H1 (cell line): ENCODE measurements at regions not wholly inside any gene's neighbourhood (a gene's known extent, or its start where the extent isn't known, plus 50 kb on each side); places are given as distances from the start of the nearest gene placed in this dataset.

ENCODE experiments used
- CTCF ChIA-PET: fragments of 300-600 bp; sonication (Branson Sonifier 250); formaldehyde crosslinking; loops from one replicate; lab custom pipeline; 2021; ENCODE audit not compliant: partially characterized antibody; lab: Charles Lee
- POLR2A ChIA-PET: fragments of 300-600 bp; sonication (Branson Sonifier 250); formaldehyde crosslinking; loops from one replicate; lab custom pipeline; 2021; ENCODE audit warnings: inconsistent platforms; ENCODE audit not compliant: partially characterized antibody; lab: Charles Lee
- DNase-seq, 2 experiments: peaks; one replicate each; pipeline versions ENCODE4 v3.0.0 to v3.0.0-alpha.2; 2010 to 2022; ENCODE audit warnings: low spot score in 2 of 2, low read depth in 1 of 2, mixed read lengths in 1 of 2
- FAIRE-seq: peaks from 2 replicates; lab custom pipeline; 2011; peaks lifted over from hg19 to GRCh38; lab: Jason Lieb, UNC
- H2AFZ ChIP-seq: 2 replicates; pipeline ENCODE4 v1.8.1; 2012; ENCODE audit warnings: low read length, inconsistent platforms
- H2AK5ac ChIP-seq: 2 replicates; pipeline ENCODE4 v1.6.1; 2013; ENCODE audit warnings: low read depth, low read length
- H2BK120ac ChIP-seq: replicated peaks from 2 replicates; pipeline ENCODE3; 2013; ENCODE audit warnings: low read depth, low read length, inconsistent platforms
- H2BK12ac ChIP-seq: 2 replicates; pipeline ENCODE4 v1.6.1; 2013; ENCODE audit warnings: low read depth, low read length
- H2BK15ac ChIP-seq: 2 replicates; pipeline ENCODE4 v1.6.1; 2013; ENCODE audit warnings: low read length
- H2BK20ac ChIP-seq: 2 replicates; pipeline ENCODE4 v1.6.1; 2013; ENCODE audit warnings: low read length
- H2BK5ac ChIP-seq: 2 replicates; pipeline ENCODE4 v1.6.1; 2013; ENCODE audit warnings: low read depth, low read length
- H3K14ac ChIP-seq: 2 replicates; pipeline ENCODE4 v1.6.1; 2013; ENCODE audit warnings: inconsistent platforms; ENCODE audit not compliant: insufficient read length
- H3K18ac ChIP-seq: 2 replicates; pipeline ENCODE4 v1.6.1; 2013; ENCODE audit warnings: low read length; ENCODE audit errors: extremely low read depth
- H3K23ac ChIP-seq: 2 replicates; pipeline ENCODE4 v1.6.1; 2013; ENCODE audit warnings: inconsistent platforms; ENCODE audit not compliant: insufficient read length
- H3K23me2 ChIP-seq: 2 replicates; pipeline ENCODE4 v1.6.1; 2013; ENCODE audit warnings: low read depth, low read length
- H3K27ac ChIP-seq: 2 replicates; pipeline ENCODE4 v1.6.1; 2011; ENCODE audit warnings: low read depth, low read length, inconsistent platforms
- H3K27me3 ChIP-seq, 4 experiments: replicated peaks in 1 of 4; 1 replicate in 1 of 4; 2 replicates in 3 of 4; pipeline versions ENCODE4 v1.6.1 to v1.8.1; 2011 to 2013; ENCODE audit warnings: low read length in 3 of 4, mild to moderate bottlenecking in 3 of 4, inconsistent platforms in 2 of 4, mixed read lengths in 2 of 4, moderate library complexity in 1 of 4; ENCODE audit not compliant: control insufficient read depth in 3 of 4, insufficient read depth in 3 of 4; ENCODE audit errors: extremely low read depth in 1 of 4
- H3K36me3 ChIP-seq, 4 experiments: 2 replicates each; pipeline versions ENCODE4 v1.6.1 to v1.8.1; 2011 to 2013; ENCODE audit warnings: mild to moderate bottlenecking in 4 of 4, low read length in 3 of 4, moderate library complexity in 2 of 4, control low read depth in 1 of 4, inconsistent platforms in 1 of 4; ENCODE audit not compliant: insufficient read depth in 4 of 4, control insufficient read depth in 2 of 4
- H3K4ac ChIP-seq: replicated peaks from 2 replicates; pipeline ENCODE3; 2013; ENCODE audit warnings: low read length, low read depth, mixed read lengths, inconsistent platforms; ENCODE audit not compliant: insufficient read length
- H3K4me1 ChIP-seq, 4 experiments: replicated peaks in 1 of 4; 1 replicate in 1 of 4; 2 replicates in 3 of 4; pipeline versions ENCODE4 v1.6.1 to v1.8.1; 2011 to 2013; ENCODE audit warnings: low read length in 3 of 4, inconsistent platforms in 2 of 4, mixed read lengths in 1 of 4; ENCODE audit not compliant: insufficient read depth in 4 of 4, control insufficient read depth in 3 of 4
- H3K4me2 ChIP-seq, 2 experiments: 2 replicates each; pipeline versions ENCODE4 v1.6.1 to v1.8.1; 2011 to 2013; ENCODE audit warnings: low read depth in 2 of 2, low read length in 2 of 2, control low read depth in 1 of 2, inconsistent platforms in 1 of 2, mild to moderate bottlenecking in 1 of 2; ENCODE audit not compliant: insufficient read depth in 1 of 2
- H3K4me3 ChIP-seq, 4 experiments: fragments of 200-600, 300-600 bp in 1 of 4; sonication (generic), shearing (Covaris generic), sonication (Bioruptor Twin) in 1 of 4; 2 replicates each; pipeline versions ENCODE4 v1.5.1 to v1.8.1; 2011 to 2016; ENCODE audit warnings: low read length in 4 of 4, low read depth in 3 of 4, control low read depth in 2 of 4, inconsistent platforms in 2 of 4, mild to moderate bottlenecking in 2 of 4, mixed read lengths in 1 of 4, moderate library complexity in 1 of 4; ENCODE audit not compliant: insufficient read depth in 2 of 4; ENCODE audit errors: extremely low read depth in 1 of 4
- H3K56ac ChIP-seq: replicated peaks from 2 replicates; pipeline ENCODE3; 2013; ENCODE audit warnings: low read depth, mild to moderate bottlenecking, mixed read lengths, low read length, inconsistent platforms; ENCODE audit not compliant: insufficient read length
- H3K79me1 ChIP-seq: 2 replicates; pipeline ENCODE4 v1.6.1; 2013; ENCODE audit warnings: low read depth, low read length, control low read depth
- H3K79me2 ChIP-seq, 2 experiments: 2 replicates each; pipeline versions ENCODE4 v1.6.1 to v1.8.1; 2012 to 2013; ENCODE audit warnings: low read length in 2 of 2, mild to moderate bottlenecking in 2 of 2, inconsistent platforms in 1 of 2; ENCODE audit not compliant: insufficient read depth in 2 of 2, control insufficient read depth in 1 of 2
- H3K9ac ChIP-seq, 4 experiments: replicated peaks in 1 of 4; 1 replicate in 1 of 4; 2 replicates in 3 of 4; pipeline versions ENCODE4 v1.6.1 to v1.8.1; 2011 to 2013; ENCODE audit warnings: low read depth in 3 of 4, low read length in 3 of 4, control low read depth in 2 of 4, mild to moderate bottlenecking in 2 of 4, moderate library complexity in 2 of 4, inconsistent platforms in 1 of 4; ENCODE audit errors: extremely low read depth in 1 of 4
- H3K9me3 ChIP-seq, 2 experiments: 2 replicates each; pipeline versions ENCODE4 v1.6.1 to v1.8.1; 2012 to 2013; ENCODE audit warnings: mild to moderate bottlenecking in 2 of 2, moderate library complexity in 2 of 2, control low read depth in 1 of 2, inconsistent platforms in 1 of 2, low read depth in 1 of 2, low read length in 1 of 2, mixed read lengths in 1 of 2; ENCODE audit not compliant: insufficient read depth in 2 of 2
- H4K20me1 ChIP-seq, 2 experiments: replicated peaks in 1 of 2; 2 replicates each; pipeline versions ENCODE3 to v1.8.1; 2011 to 2013; ENCODE audit warnings: inconsistent platforms in 2 of 2, low read length in 2 of 2, mild to moderate bottlenecking in 1 of 2; ENCODE audit not compliant: insufficient read depth in 2 of 2, control insufficient read depth in 1 of 2
- H4K5ac ChIP-seq: 2 replicates; pipeline ENCODE4 v1.6.1; 2013; ENCODE audit warnings: low read length, low read depth, mixed read lengths, inconsistent platforms; ENCODE audit not compliant: insufficient read length
- H4K8ac ChIP-seq: 2 replicates; pipeline ENCODE4 v1.8.0; 2013; ENCODE audit warnings: mild to moderate bottlenecking, moderate library complexity, low read length, inconsistent platforms; ENCODE audit not compliant: insufficient read depth; ENCODE audit errors: extremely low read depth
- H4K91ac ChIP-seq: replicated peaks from 2 replicates; pipeline ENCODE3; 2013; ENCODE audit warnings: low read length, mixed read lengths, inconsistent platforms; ENCODE audit not compliant: insufficient read length
- BACH1 ChIP-seq: IDR thresholded peaks from 2 replicates; pipeline ENCODE4 v1.6.1; 2012; ENCODE audit warnings: low read length, improper control_type of control experiment
- JUN ChIP-seq: IDR thresholded peaks from 2 replicates; pipeline ENCODE4 v1.6.1; 2011; ENCODE audit warnings: low read depth, mild to moderate bottlenecking, improper control_type of control experiment, low read length
- JUND ChIP-seq: IDR thresholded peaks from 2 replicates; pipeline ENCODE4 v1.6.1; 2011; ENCODE audit warnings: mild to moderate bottlenecking, improper control_type of control experiment, low read length
- NRF1 ChIP-seq: IDR thresholded peaks from 2 replicates; pipeline ENCODE4 v1.6.1; 2011; ENCODE audit warnings: mild to moderate bottlenecking, low read depth, low read length, improper control_type of control experiment
- POLR2AphosphoS5 ChIP-seq: IDR thresholded peaks from 2 replicates; pipeline ENCODE4 v1.6.1; 2011; ENCODE audit warnings: low read depth, low read length
- SAP30 ChIP-seq: fragments of 300-600 bp; sonication (generic); IDR thresholded peaks from 2 replicates; pipeline ENCODE4 v1.7.1; 2012; ENCODE audit warnings: low read length, moderate library complexity, mild to moderate bottlenecking, inconsistent platforms; ENCODE audit not compliant: insufficient read depth, insufficient replicate concordance
- SP4 ChIP-seq: IDR thresholded peaks from 2 replicates; pipeline ENCODE4 v1.6.1; 2012; ENCODE audit warnings: low read length, inconsistent platforms
- TAF1 ChIP-seq: IDR thresholded peaks from 2 replicates; pipeline ENCODE4 v1.6.1; 2011; ENCODE audit warnings: mild to moderate bottlenecking, low read depth, low read length
- TAF7 ChIP-seq: optimal IDR thresholded peaks from 2 replicates; pipeline ENCODE3; 2011; ENCODE audit warnings: low read depth, mild to moderate bottlenecking, inconsistent platforms, low read length, moderate library complexity, borderline replicate concordance
- TBP ChIP-seq: IDR thresholded peaks from 2 replicates; pipeline ENCODE4 v1.6.1; 2011; ENCODE audit warnings: low read depth, low read length, improper control_type of control experiment
- TEAD4 ChIP-seq: IDR thresholded peaks from 2 replicates; pipeline ENCODE4 v1.6.1; 2012; ENCODE audit warnings: low read depth, low read length, inconsistent platforms, mixed read lengths
- ZNF274 ChIP-seq: IDR thresholded peaks from 2 replicates; pipeline ENCODE4 v1.7.0; 2012; ENCODE audit warnings: low read length, borderline replicate concordance; ENCODE audit errors: extremely low read depth
- WGBS, 2 experiments: shearing (Covaris generic) in 1 of 2; methylation state at CpG; one replicate each; pipeline versions ENCODE4 v1.1.6 to v1.1.7; 2013 to 2015; ENCODE audit warnings: low lambda C conversion rate in 2 of 2, mixed read lengths in 2 of 2, inconsistent platforms in 1 of 2, low coverage in 1 of 2, missing lambda C conversion rate in 1 of 2; ENCODE audit not compliant: insufficient replicate concordance in 2 of 2, insufficient coverage in 1 of 2, insufficient read length in 1 of 2; ENCODE audit errors: extremely low coverage in 1 of 2, missing lambda C conversion rate in 1 of 2; 5-methylcytosine and 5-hydroxymethylcytosine counted together
- TF ChIP-seq, protein P1 (sequence below): IDR thresholded peaks from 2 replicates; pipeline ENCODE4 v1.6.1; 2012; ENCODE audit warnings: inconsistent platforms

DNA sequence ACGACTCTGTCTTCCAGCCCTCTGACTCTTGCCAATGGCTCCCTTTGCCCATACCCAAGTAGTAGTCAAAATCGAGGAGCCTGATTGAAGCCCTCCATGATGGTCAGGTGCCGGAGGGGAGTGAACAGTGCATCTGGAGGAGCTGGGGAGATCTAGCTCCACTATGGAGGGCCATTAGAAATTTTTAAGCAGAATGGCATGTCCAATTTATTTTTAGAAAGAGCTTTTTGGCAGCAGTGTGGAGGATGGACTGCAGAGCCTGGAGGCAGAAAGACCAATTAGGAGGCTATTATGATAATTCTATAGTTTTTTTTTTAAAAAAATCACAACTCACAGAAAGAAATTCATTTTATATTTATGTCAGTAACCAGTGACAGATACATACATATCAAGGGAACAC is 92.7 kb upstream of the SLC7A1 start:
- POLR2A ChIA-PET = interaction anchor here (1.0 kb wide), 1 partner anchor 20 kb away, joined by 3 read pairs; no protein-coding TSS in a partner anchor
- H3K9me3 ChIP-seq = no peaks in the 10 kb centered on the region
- H3K9ac ChIP-seq = no peak overlapping the region
- no peak overlapping the region for H2AK5ac ChIP-seq
- no peak overlapping the region for H2BK20ac ChIP-seq
- no peak overlapping the region for H4K91ac ChIP-seq
- no peak overlapping the region for H3K56ac ChIP-seq
- no peak overlapping the region for H3K14ac ChIP-seq
- peaks cover 0 to 2% (median 0%) of the 10 kb centered on the region in 4 experiments; a peak in 2 of 7 replicates for H3K4me1 ChIP-seq
- H3K4ac ChIP-seq = no peak overlapping the region
- H2BK12ac ChIP-seq = no peak overlapping the region
- no peak overlapping the region for H3K23ac ChIP-seq
- H4K20me1 ChIP-seq = no peaks in the 10 kb centered on the region
- H3K4me2 ChIP-seq = no peak overlapping the region
- H3K27me3 ChIP-seq = no peaks in the 10 kb centered on the region
- H4K8ac ChIP-seq = no peak overlapping the region; the same call in 1 of the 2 replicates
- 97% methylated on average over 3 of the region's 3 CpGs; no CpG with 5 or more reads in 1 of the 2 experiments for WGBS, 2 experiments
- CTCF ChIA-PET = interaction anchor here (0.5 to 1.0 kb wide), 2 partner anchors 121 to 233 kb away, joined by 3 read pairs; no protein-coding TSS in a partner anchor
- H3K36me3 ChIP-seq = no peaks in the 10 kb centered on the region
- H2BK5ac ChIP-seq = no peak overlapping the region
- H2AFZ ChIP-seq = no peak overlapping the region
- no peak overlapping the region for H2BK15ac ChIP-seq
- no peak overlapping the region for H2BK120ac ChIP-seq
- H3K4me3 ChIP-seq = no peak overlapping the region
- H3K27ac ChIP-seq = no peak overlapping the region
- H3K18ac ChIP-seq = no peak overlapping the region
- H3K79me2 ChIP-seq = no peaks in the 10 kb centered on the region
- no peak for DNase-seq
- H3K23me2 ChIP-seq = no peaks in the 10 kb centered on the region
- no peaks in the 10 kb centered on the region for H3K79me1 ChIP-seq
- no peak for FAIRE-seq
- no peak overlapping the region for H4K5ac ChIP-seq
- TF ChIP-seq TAF7 (no peak), TBP (no peak), NRF1 (no peak), POLR2AphosphoS5 (no peak), TAF1 (no peak), JUN (no peak), BACH1 (no peak), JUND (no peak), ZNF274 (no peak), TEAD4 (no peak), SAP30 (no peak), SP4 (no peak)
- TF ChIP-seq, protein P1, sequence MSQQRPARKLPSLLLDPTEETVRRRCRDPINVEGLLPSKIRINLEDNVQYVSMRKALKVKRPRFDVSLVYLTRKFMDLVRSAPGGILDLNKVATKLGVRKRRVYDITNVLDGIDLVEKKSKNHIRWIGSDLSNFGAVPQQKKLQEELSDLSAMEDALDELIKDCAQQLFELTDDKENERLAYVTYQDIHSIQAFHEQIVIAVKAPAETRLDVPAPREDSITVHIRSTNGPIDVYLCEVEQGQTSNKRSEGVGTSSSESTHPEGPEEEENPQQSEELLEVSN = no peak
